ENCODE measurements at regions not wholly inside any gene's neighbourhood (a gene's known extent, or its start where the extent isn't known, plus 50 kb on each side); places are given as distances from the start of the nearest gene placed in this dataset.

GRCh38 chr2:239819091-239819973 is 205.8 kb downstream of the NDUFA10 start:
- TF ChIP-seq CTCF (IDR thresholded peaks at IDR 0.05) (no peak), ZFX (IDR thresholded peaks at IDR 0.05; ENCODE audit: borderline replicate concordance) (no peak)

Measured in 22Rv1 (cell line).